K562 (cell line): ENCODE measurements at regions not wholly inside any gene's neighbourhood (a gene's known extent, or its start where the extent isn't known, plus 50 kb on each side); places are given as distances from the start of the nearest gene placed in this dataset.
A peak's percentile ranks its signal among the peaks of the same experiment; 100 is the strongest.

Source experiments
- ARHGAP35 ChIP-seq: fragments of 450-650 bp; IDR thresholded peaks from 2 replicates; pipeline ENCODE4 v1.6.1; 2018; ENCODE audit not compliant: partially characterized antibody
- CGGBP1 ChIP-seq: fragments of 250-450 bp; sonication (Bioruptor Pico); IDR thresholded peaks from 2 replicates; pipeline ENCODE4 v1.9.0; 2021; ENCODE audit warnings: mild to moderate bottlenecking
- CLOCK ChIP-seq: fragments of 250-450 bp; sonication (Bioruptor Pico); IDR thresholded peaks from 2 replicates; pipeline ENCODE4 v1.4.0; 2020; ENCODE audit warnings: mild to moderate bottlenecking, moderate library complexity, borderline replicate concordance
- DNMT1 ChIP-seq: fragments of 450-650 bp; IDR thresholded peaks from 2 replicates; pipeline ENCODE4 v1.6.1; 2016; ENCODE audit warnings: antibody characterized with exemption, mild to moderate bottlenecking
- ELF4 ChIP-seq: fragments of 450-650 bp; formaldehyde crosslinking; IDR thresholded peaks from 2 replicates; pipeline ENCODE4 v1.4.0; 2022; ENCODE audit warnings: missing genetic modification characterization
- EP300 ChIP-seq: IDR thresholded peaks from 2 replicates; pipeline ENCODE4 v1.6.1; 2012; ENCODE audit warnings: low read length, improper control_type of control experiment
- FOXJ2 ChIP-seq: fragments of 200-800 bp; sonication (Bioruptor generic); IDR thresholded peaks from 2 replicates; pipeline ENCODE4 v1.6.1; 2016; ENCODE audit warnings: missing genetic modification characterization, missing compliant biosample characterization
- FOXJ3 ChIP-seq: sonication (generic); formaldehyde crosslinking; IDR thresholded peaks from 2 replicates; pipeline ENCODE4 v1.4.0; 2020; ENCODE audit warnings: mild to moderate bottlenecking, missing genetic modification reagents
- HDAC2 ChIP-seq: fragments of 450-650 bp; IDR thresholded peaks from 2 replicates; pipeline ENCODE4 v1.6.1; 2016; ENCODE audit warnings: mild to moderate bottlenecking
- IRF9 ChIP-seq: fragments of 450-650 bp; IDR thresholded peaks from 2 replicates; pipeline ENCODE4 v1.6.1; 2016; ENCODE audit warnings: missing biosample characterization, missing genetic modification characterization
- JUNB ChIP-seq: fragments of 450-650 bp; formaldehyde crosslinking; conservative IDR thresholded peaks from 2 replicates; pipeline ENCODE4 v1.4.0; 2020; ENCODE audit warnings: mild to moderate bottlenecking
- MEF2D ChIP-seq: conservative IDR thresholded peaks from 2 replicates; pipeline ENCODE4 v1.6.1; 2016; ENCODE audit warnings: low read depth, missing genetic modification characterization, missing compliant biosample characterization
- NFATC3 ChIP-seq: fragments of 450-650 bp; IDR thresholded peaks from 2 replicates; pipeline ENCODE4 v1.6.1; 2017; ENCODE audit warnings: mild to moderate bottlenecking
- NFE2L1 ChIP-seq: fragments of 450-650 bp; IDR thresholded peaks from 2 replicates; pipeline ENCODE4 v1.6.1; 2016; ENCODE audit warnings: missing genetic modification characterization, low read depth, mild to moderate bottlenecking, missing compliant biosample characterization, moderate library complexity, borderline replicate concordance
- PATZ1 ChIP-seq: fragments of 250-450 bp; sonication (Bioruptor Pico); IDR thresholded peaks from 2 replicates; pipeline ENCODE4 v1.5.0; 2020; ENCODE audit warnings: mild to moderate bottlenecking, borderline replicate concordance
- RAD21 ChIP-seq, 2 experiments: fragments of 250-450 bp in 1 of 2; fragments of 450-650 bp in 1 of 2; sonication (Bioruptor Pico) in 1 of 2; formaldehyde crosslinking in 1 of 2; IDR thresholded peaks in 1 of 2; conservative IDR thresholded peaks in 1 of 2; 2 replicates each; pipeline versions ENCODE4 v1.4.0 to v1.8.0; 2020 to 2022; ENCODE audit warnings: mild to moderate bottlenecking in 2 of 2, moderate library complexity in 1 of 2
- RBM34 ChIP-seq: fragments of 200-400 bp; formaldehyde crosslinking; IDR thresholded peaks from 2 replicates; pipeline ENCODE4 v1.6.1; 2018; ENCODE audit warnings: low read length, borderline replicate concordance; ENCODE audit not compliant: insufficient read depth
- ZBTB33 ChIP-seq: sonication (generic); formaldehyde crosslinking; IDR thresholded peaks from 2 replicates; pipeline ENCODE4 v1.8.1; 2023; ENCODE audit warnings: mild to moderate bottlenecking, missing genetic modification reagents
- ZFPM2 ChIP-seq: fragments of 250-450 bp; sonication (Bioruptor Pico); IDR thresholded peaks from 2 replicates; pipeline ENCODE4 v1.5.1; 2022; ENCODE audit warnings: mild to moderate bottlenecking
- ZNF184 ChIP-seq: sonication (generic); formaldehyde crosslinking; IDR thresholded peaks from 2 replicates; pipeline ENCODE4 v1.5.0; 2020; ENCODE audit warnings: missing genetic modification reagents
- ZNF644 ChIP-seq: fragments of 200-800 bp; sonication (Bioruptor generic); IDR thresholded peaks from 2 replicates; pipeline ENCODE4 v1.6.1; 2016; ENCODE audit warnings: low read depth, missing genetic modification characterization, missing compliant biosample characterization
- ZNF766 ChIP-seq: fragments of 200-800 bp; sonication (Bioruptor generic); conservative IDR thresholded peaks from 2 replicates; pipeline ENCODE4 v1.6.1; 2016; ENCODE audit warnings: missing genetic modification characterization, missing compliant biosample characterization

- TF ChIP-seq CLOCK (no peak), ARHGAP35 (no peak), JUNB (CRISPR knock-in tag) (no peak), ZBTB33 (CRISPR knock-in tag) (no peak), NFATC3 (no peak), NFE2L1 (tag) (no peak), MEF2D (tag) (no peak), PATZ1 (no peak), FOXJ3 (CRISPR knock-in tag) (no peak), DNMT1 (no peak), ELF4 (CRISPR knock-in tag) (no peak), IRF9 (0 out of 2 replicates have a peak, but pooled peaks have one; percentile 11), RAD21 (CRISPR knock-in tag; conservative IDR thresholded peaks at IDR 0.05 in 1 of 2, IDR thresholded peaks at IDR 0.05 in 1 of 2) (no peak), ZNF644 (tag) (no peak), EP300 (no peak; the same call in 1 of the 2 replicates), ZNF766 (CRISPR knock-in tag) (0 out of 2 replicates have a peak, but pooled peaks have one; percentile 44), FOXJ2 (0 out of 2 replicates have a peak, but pooled peaks have one; percentile 15), CGGBP1 (CRISPR knock-in tag) (no peak), RBM34 (no peak), ZNF184 (CRISPR knock-in tag) (no peak), HDAC2 (no peak), ZFPM2 (CRISPR knock-in tag) (no peak)
Measured at GRCh38 chr5:50929174-50929573, 262.7 kb downstream of the PARP8 start (continued).
